Esophagus muscularis mucosa (tissue), 4 donors: ENCODE measurements at regions not wholly inside any gene's neighbourhood (a gene's known extent, or its start where the extent isn't known, plus 50 kb on each side); places are given as distances from the start of the nearest gene placed in this dataset.
"Not testable (repeated sequence)": the region's sequence is repeated elsewhere in the genome, so short reads cannot be mapped to it uniquely, and the experiment has no call there.

Source experiments
- DNase-seq: peaks from one replicate; pipeline ENCODE4 v3.0.0-alpha.2; 2017; ENCODE audit errors: extremely low spot score
- H3K27ac ChIP-seq, 4 donors: fragments of 200-600 bp; sonication (generic); replicated peaks in 1 of 4; 1 replicate in 3 of 4; 2 replicates in 1 of 4; pipeline ENCODE4 v1.5.1; 2016 to 2019; ENCODE audit warnings: mild to moderate bottlenecking in 1 of 4
- H3K27me3 ChIP-seq, 4 donors: fragments of 200-600 bp; sonication (generic); one replicate each; pipeline versions ENCODE4 v1.5.1 to v1.6.0; 2016 to 2019
- H3K36me3 ChIP-seq, 4 donors: fragments of 200-600 bp; sonication (generic); one replicate each; pipeline ENCODE4 v1.5.1; 2016 to 2019
- H3K4me1 ChIP-seq, 4 donors: fragments of 200-600 bp; sonication (generic); one replicate each; pipeline ENCODE4 v1.5.1; 2016 to 2019
- H3K4me3 ChIP-seq, 4 donors: fragments of 200-600 bp; sonication (generic); 1 replicate in 2 of 4; 2 replicates in 2 of 4; pipeline ENCODE4 v1.5.1; 2016 to 2019; ENCODE audit warnings: mild to moderate bottlenecking in 4 of 4, moderate library complexity in 1 of 4
- H3K9me3 ChIP-seq, 4 donors: fragments of 200-600 bp; sonication (generic); 1 replicate in 3 of 4; 2 replicates in 1 of 4; pipeline ENCODE4 v1.5.1; 2016 to 2019
- CTCF ChIP-seq, 3 experiments: fragments of 200-600 bp in 2 of 3; fragments of 450-650 bp in 1 of 3; sonication (generic) in 2 of 3; IDR thresholded peaks; one replicate each; pipeline ENCODE4 v1.5.1; 2017 to 2019; ENCODE audit warnings: antibody characterized with exemption in 3 of 3, mild to moderate bottlenecking in 2 of 3, moderate library complexity in 1 of 3
- EP300 ChIP-seq: sonication (generic); formaldehyde crosslinking; IDR thresholded peaks from one replicate; pipeline ENCODE4 v1.6.1; 2017; ENCODE audit warnings: antibody characterized with exemption
- POLR2A ChIP-seq: fragments of 450-650 bp; IDR thresholded peaks from one replicate; pipeline ENCODE4 v1.6.1; 2017; ENCODE audit warnings: antibody characterized with exemption, moderate library complexity, mild to moderate bottlenecking, low read depth
- POLR2AphosphoS5 ChIP-seq, 2 donors: sonication (generic); formaldehyde crosslinking; IDR thresholded peaks; one replicate each; pipeline ENCODE4 v1.6.1; 2017; ENCODE audit warnings: antibody characterized with exemption in 2 of 2
- WGBS: methylation state at CpG from one replicate; pipeline ENCODE4 v1.1.5; 2018; 5-methylcytosine and 5-hydroxymethylcytosine counted together
- intact Hi-C: fragments of 100-400 bp; cut with DNase I; formaldehyde crosslinking; loops from one replicate; pipeline ENCODE4 v1.15.1; 2023

- H3K36me3 ChIP-seq, H3K4me1 ChIP-seq, intact Hi-C loops, DNase-seq, H3K4me3 ChIP-seq, H3K27me3 ChIP-seq, H3K27ac ChIP-seq, H3K9me3 ChIP-seq: not testable (repeated sequence)
- WGBS: 29% methylated on average over 2 of the region's 2 CpGs
- TF ChIP-seq CTCF (IDR thresholded peaks at IDR 0.05): peak; percentile 46 to 76 (median 56)
Measured at GRCh38 chr20:30356854-30357467, 900.5 kb upstream of the DEFB115 start.

GRCh38 chr20:30361756-30362155, 895.7 kb upstream of the DEFB115 start:
- 83% methylated on average over 9 of the region's 13 CpGs for WGBS

GRCh38 chr20:30376430-30376766, 881.1 kb upstream of the DEFB115 start:
- DNase-seq, intact Hi-C loops, H3K36me3 ChIP-seq, H3K27me3 ChIP-seq, H3K9me3 ChIP-seq: not testable (repeated sequence)
- WGBS: 83% methylated on average over 14 of the region's 14 CpGs
- Histone ChIP-seq H3K4me3 (peak overlapping the region; percentile 62 to 80 (median 76)), H3K4me1 (peaks cover 0 to 20% (median 15%) of the 10 kb centered on the region in 4 donors), H3K27ac (peak overlapping the region in 3 of 4 donors; percentile 78 to 84 (median 82))

More at GRCh38 chr20:30361756-30362155, 895.7 kb upstream of the DEFB115 start:
- intact Hi-C loops, DNase-seq, H3K27me3 ChIP-seq, H3K27ac ChIP-seq, H3K9me3 ChIP-seq, H3K4me1 ChIP-seq, H3K36me3 ChIP-seq, H3K4me3 ChIP-seq: not testable (repeated sequence)

- WGBS: 18% methylated on average over 36 of the region's 70 CpGs
- Histone ChIP-seq H3K27me3 (no peaks in the 10 kb centered on the region), H3K4me3 (peak overlapping the region; percentile 62 to 80 (median 76)), H3K4me1 (peaks cover 0 to 20% (median 15%) of the 10 kb centered on the region in 4 donors), H3K9me3 (no peaks in the 10 kb centered on the region), H3K36me3 (no peaks in the 10 kb centered on the region), H3K27ac (peak overlapping the region; percentile 48 to 84 (median 80))
- intact Hi-C loops: no loop called here
- TF ChIP-seq CTCF (IDR thresholded peaks at IDR 0.05): peak; percentile 64 to 85 (median 78)
- peak in 1 of 2 donors; percentile 42 for TF ChIP-seq POLR2AphosphoS5 (IDR thresholded peaks at IDR 0.05)
- TF ChIP-seq POLR2A: no peak
- TF ChIP-seq EP300: no peak
- peak; percentile 96 for DNase-seq
Measured at GRCh38 chr20:30376767-30377658, 880.5 kb upstream of the DEFB115 start.

GRCh38 chr20:30378317-30378716, 879.1 kb upstream of the DEFB115 start:
- H3K4me3 ChIP-seq: peak overlapping the region in 1 of 4 donors; percentile 74
- intact Hi-C loops: not testable (repeated sequence)

GRCh38 chr20:30378721-30379120, 878.7 kb upstream of the DEFB115 start:
- H3K9me3 ChIP-seq, intact Hi-C loops, DNase-seq, H3K27me3 ChIP-seq, H3K4me3 ChIP-seq, H3K27ac ChIP-seq, H3K36me3 ChIP-seq: not testable (repeated sequence)
- 100% methylated on average over 1 of the region's 1 CpG for WGBS
- peaks cover 0 to 20% (median 15%) of the 10 kb centered on the region in 4 donors for H3K4me1 ChIP-seq

More at GRCh38 chr20:30378317-30378716, 879.1 kb upstream of the DEFB115 start:
- peaks cover 0 to 20% (median 15%) of the 10 kb centered on the region in 4 donors for H3K4me1 ChIP-seq
- not testable (repeated sequence) for DNase-seq, H3K27me3 ChIP-seq, H3K36me3 ChIP-seq, H3K27ac ChIP-seq, H3K9me3 ChIP-seq
- 77% methylated on average over 4 of the region's 4 CpGs for WGBS

- intact Hi-C loops, H3K9me3 ChIP-seq, DNase-seq, H3K4me1 ChIP-seq, H3K27me3 ChIP-seq, H3K27ac ChIP-seq, H3K4me3 ChIP-seq: not testable (repeated sequence)
- 75% methylated on average over 6 of the region's 6 CpGs for WGBS
- peaks cover 0 to 27% (median 0%) of the 10 kb centered on the region in 4 donors for H3K36me3 ChIP-seq
Measured at GRCh38 chr20:30384841-30385240, 872.6 kb upstream of the DEFB115 start.

- 88% methylated on average over 4 of the region's 4 CpGs for WGBS
- H3K4me3 ChIP-seq, H3K27ac ChIP-seq, DNase-seq, H3K4me1 ChIP-seq, intact Hi-C loops, H3K27me3 ChIP-seq, H3K9me3 ChIP-seq: not testable (repeated sequence)
- H3K36me3 ChIP-seq: peaks cover 0 to 35% (median 0%) of the 10 kb centered on the region in 4 donors
Measured at GRCh38 chr20:30386099-30386498, 871.4 kb upstream of the DEFB115 start.

- H3K27ac ChIP-seq, H3K4me3 ChIP-seq, H3K4me1 ChIP-seq, DNase-seq, H3K27me3 ChIP-seq, intact Hi-C loops, H3K9me3 ChIP-seq: not testable (repeated sequence)
- 84% methylated on average over 4 of the region's 4 CpGs for WGBS
- peaks cover 0 to 46% (median 3%) of the 10 kb centered on the region in 4 donors for H3K36me3 ChIP-seq
Measured at GRCh38 chr20:30387823-30388222, 869.6 kb upstream of the DEFB115 start.

- peaks cover 4 to 70% (median 6%) of the 10 kb centered on the region in 4 donors for H3K36me3 ChIP-seq
- WGBS: 98% methylated on average over 1 of the region's 1 CpG
- H3K9me3 ChIP-seq, H3K27ac ChIP-seq, H3K27me3 ChIP-seq, H3K4me3 ChIP-seq, H3K4me1 ChIP-seq, intact Hi-C loops, DNase-seq: not testable (repeated sequence)
Measured at GRCh38 chr20:30393523-30393922, 863.9 kb upstream of the DEFB115 start.
